Neural cell (in vitro differentiated cells): ENCODE measurements at regions not wholly inside any gene's neighbourhood (a gene's known extent, or its start where the extent isn't known, plus 50 kb on each side); places are given as distances from the start of the nearest gene placed in this dataset.

Experiments used
- H2AFZ ChIP-seq: fragments of 200-600, 300-800 bp; sonication (generic), shearing (Covaris generic); 2 replicates; pipeline ENCODE4 v1.6.0; 2014; ENCODE audit warnings: low read depth, mild to moderate bottlenecking, antibody characterized with exemption, low read length, moderate library complexity
- H3F3A ChIP-seq: fragments of 200-600 bp; shearing (Covaris generic); 2 replicates; pipeline ENCODE4 v1.6.1; 2016; ENCODE audit warnings: mild to moderate bottlenecking, moderate library complexity, mixed read lengths, antibody characterized with exemption, low read length; ENCODE audit not compliant: insufficient read depth, poor library complexity, severe bottlenecking
- H3K27ac ChIP-seq: fragments of 200-600, 300-800 bp; sonication (generic), shearing (Covaris generic); 2 replicates; pipeline ENCODE4 v1.5.1; 2014; ENCODE audit warnings: mild to moderate bottlenecking, low read length, moderate library complexity
- H3K27me3 ChIP-seq: fragments of 300-800, 200-600 bp; sonication (generic), shearing (Covaris generic); 2 replicates; pipeline ENCODE4 v1.6.0; 2014; ENCODE audit warnings: mild to moderate bottlenecking, low read depth, low read length, moderate library complexity; ENCODE audit not compliant: insufficient read depth
- H3K36me3 ChIP-seq: fragments of 300-800, 200-600 bp; sonication (generic), shearing (Covaris generic); 2 replicates; pipeline ENCODE4 v1.5.1; 2014; ENCODE audit warnings: mild to moderate bottlenecking, antibody characterized with exemption, low read length, moderate library complexity; ENCODE audit not compliant: insufficient read depth
- H3K4me2 ChIP-seq: fragments of 300-800, 200-600 bp; sonication (generic), shearing (Covaris generic); 2 replicates; pipeline ENCODE4 v1.6.0; 2014; ENCODE audit warnings: mild to moderate bottlenecking, low read length
- H3K4me3 ChIP-seq: fragments of 300-800, 200-600 bp; sonication (generic), shearing (Covaris generic); 2 replicates; pipeline ENCODE4 v1.5.1; 2014; ENCODE audit warnings: mild to moderate bottlenecking, low read length, moderate library complexity
- H3K79me2 ChIP-seq: fragments of 200-600 bp; shearing (Covaris generic); replicated peaks from 2 replicates; pipeline ENCODE4 v1.6.0; 2014; ENCODE audit warnings: mild to moderate bottlenecking, low read length, moderate library complexity; ENCODE audit not compliant: insufficient read depth
- H3K9ac ChIP-seq: fragments of 300-800, 200-600 bp; sonication (generic), shearing (Covaris generic); 2 replicates; pipeline ENCODE4 v1.6.1; 2016; ENCODE audit warnings: mild to moderate bottlenecking, low read length, mixed read lengths
- H3K9me2 ChIP-seq: fragments of 200-600 bp; shearing (Covaris generic); 2 replicates; pipeline ENCODE4 v1.6.1; 2016; ENCODE audit warnings: mild to moderate bottlenecking, low read length, mixed read lengths; ENCODE audit not compliant: insufficient read depth
- H3K9me3 ChIP-seq: fragments of 200-600, 300-800 bp; sonication (generic), shearing (Covaris generic); 2 replicates; pipeline ENCODE4 v1.6.1; 2016; ENCODE audit warnings: mild to moderate bottlenecking, mixed run types, low read length, moderate library complexity, mixed read lengths
- H4K20me1 ChIP-seq: fragments of 200-600 bp; shearing (Covaris generic); 2 replicates; pipeline ENCODE4 v1.6.1; 2016; ENCODE audit warnings: mild to moderate bottlenecking, mixed run types; ENCODE audit not compliant: insufficient read depth
- CTCF ChIP-seq: fragments of 450-650 bp; IDR thresholded peaks from 2 replicates; pipeline ENCODE4 v1.5.1; 2014; ENCODE audit warnings: antibody characterized with exemption, mild to moderate bottlenecking, moderate library complexity; ENCODE audit not compliant: poor library complexity, severe bottlenecking
- EP300 ChIP-seq: fragments of 450-650 bp; conservative IDR thresholded peaks from 2 replicates; pipeline ENCODE4 v1.6.1; 2014; ENCODE audit warnings: antibody characterized with exemption, mild to moderate bottlenecking, moderate library complexity; ENCODE audit not compliant: poor library complexity, severe bottlenecking
- EZH2 ChIP-seq: fragments of 200-600, 300-800 bp; shearing (Covaris generic), sonication (generic); IDR thresholded peaks from 2 replicates; pipeline ENCODE4 v1.6.1; 2014; ENCODE audit warnings: antibody characterized with exemption, low read length, borderline replicate concordance, mild to moderate bottlenecking; ENCODE audit not compliant: insufficient read depth, poor library complexity, severe bottlenecking
- MXI1 ChIP-seq: fragments of 450-650 bp; conservative IDR thresholded peaks from 2 replicates; pipeline ENCODE4 v1.6.1; 2014; ENCODE audit warnings: antibody characterized with exemption, mild to moderate bottlenecking; ENCODE audit not compliant: poor library complexity, severe bottlenecking
- POLR2AphosphoS5 ChIP-seq: IDR thresholded peaks from 2 replicates; pipeline ENCODE4 v1.6.1; 2012
- RAD21 ChIP-seq: fragments of 450-650 bp; conservative IDR thresholded peaks from 2 replicates; pipeline ENCODE4 v1.6.1; 2014; ENCODE audit warnings: antibody characterized with exemption, mild to moderate bottlenecking, moderate library complexity
- SMC3 ChIP-seq: fragments of 450-650 bp; conservative IDR thresholded peaks from 2 replicates; pipeline ENCODE4 v1.6.1; 2014; ENCODE audit warnings: antibody characterized with exemption, mild to moderate bottlenecking, moderate library complexity; ENCODE audit not compliant: poor library complexity
- TAF1 ChIP-seq: IDR thresholded peaks from 2 replicates; pipeline ENCODE4 v1.6.1; 2012; ENCODE audit warnings: low read depth
- TF ChIP-seq, protein P1 (sequence below): IDR thresholded peaks from 2 replicates; pipeline ENCODE4 v1.6.1; 2012; ENCODE audit warnings: borderline replicate concordance

DNA sequence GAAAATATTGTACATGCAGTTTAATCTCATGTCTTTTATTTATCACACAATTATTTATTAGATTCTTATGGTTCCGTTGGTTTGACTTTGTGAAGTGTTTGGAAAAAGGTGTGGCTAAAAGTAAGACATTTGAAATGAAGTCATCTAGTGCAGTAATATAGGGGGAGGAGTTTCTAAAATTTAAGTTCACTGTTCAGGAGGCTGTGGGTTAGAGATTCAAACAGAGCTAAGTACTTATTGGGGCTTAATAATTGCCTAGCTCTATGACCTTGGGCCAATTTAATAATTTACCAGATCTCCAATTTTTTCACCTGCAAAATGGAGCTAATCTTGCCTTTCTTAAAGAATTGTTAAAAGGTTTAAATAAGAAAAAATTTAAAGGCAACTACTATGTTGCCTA, 144.6 kb downstream of the NDFIP2 start:
- H3K27me3 ChIP-seq: no peaks in the 10 kb centered on the region
- H3K27ac ChIP-seq: no peak overlapping the region
- H4K20me1 ChIP-seq: no peaks in the 10 kb centered on the region
- H3K9me2 ChIP-seq: no peaks in the 10 kb centered on the region
- no peaks in the 10 kb centered on the region for H3K79me2 ChIP-seq
- no peak overlapping the region for H3K4me3 ChIP-seq
- no peak for TF ChIP-seq MXI1
- TF ChIP-seq RAD21: no peak
- TF ChIP-seq TAF1: no peak
- TF ChIP-seq SMC3: no peak
- TF ChIP-seq CTCF: no peak
- TF ChIP-seq, protein P1, sequence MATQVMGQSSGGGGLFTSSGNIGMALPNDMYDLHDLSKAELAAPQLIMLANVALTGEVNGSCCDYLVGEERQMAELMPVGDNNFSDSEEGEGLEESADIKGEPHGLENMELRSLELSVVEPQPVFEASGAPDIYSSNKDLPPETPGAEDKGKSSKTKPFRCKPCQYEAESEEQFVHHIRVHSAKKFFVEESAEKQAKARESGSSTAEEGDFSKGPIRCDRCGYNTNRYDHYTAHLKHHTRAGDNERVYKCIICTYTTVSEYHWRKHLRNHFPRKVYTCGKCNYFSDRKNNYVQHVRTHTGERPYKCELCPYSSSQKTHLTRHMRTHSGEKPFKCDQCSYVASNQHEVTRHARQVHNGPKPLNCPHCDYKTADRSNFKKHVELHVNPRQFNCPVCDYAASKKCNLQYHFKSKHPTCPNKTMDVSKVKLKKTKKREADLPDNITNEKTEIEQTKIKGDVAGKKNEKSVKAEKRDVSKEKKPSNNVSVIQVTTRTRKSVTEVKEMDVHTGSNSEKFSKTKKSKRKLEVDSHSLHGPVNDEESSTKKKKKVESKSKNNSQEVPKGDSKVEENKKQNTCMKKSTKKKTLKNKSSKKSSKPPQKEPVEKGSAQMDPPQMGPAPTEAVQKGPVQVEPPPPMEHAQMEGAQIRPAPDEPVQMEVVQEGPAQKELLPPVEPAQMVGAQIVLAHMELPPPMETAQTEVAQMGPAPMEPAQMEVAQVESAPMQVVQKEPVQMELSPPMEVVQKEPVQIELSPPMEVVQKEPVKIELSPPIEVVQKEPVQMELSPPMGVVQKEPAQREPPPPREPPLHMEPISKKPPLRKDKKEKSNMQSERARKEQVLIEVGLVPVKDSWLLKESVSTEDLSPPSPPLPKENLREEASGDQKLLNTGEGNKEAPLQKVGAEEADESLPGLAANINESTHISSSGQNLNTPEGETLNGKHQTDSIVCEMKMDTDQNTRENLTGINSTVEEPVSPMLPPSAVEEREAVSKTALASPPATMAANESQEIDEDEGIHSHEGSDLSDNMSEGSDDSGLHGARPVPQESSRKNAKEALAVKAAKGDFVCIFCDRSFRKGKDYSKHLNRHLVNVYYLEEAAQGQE: no peak
- no peak for TF ChIP-seq POLR2AphosphoS5
- no peak for TF ChIP-seq EP300
- no peak for TF ChIP-seq EZH2
- no peak overlapping the region for H2AFZ ChIP-seq
- H3K9me3 ChIP-seq: no peaks in the 10 kb centered on the region
- H3K9ac ChIP-seq: no peak overlapping the region
- H3K36me3 ChIP-seq: no peaks in the 10 kb centered on the region
- H3K4me2 ChIP-seq: no peak overlapping the region
- no peaks in the 10 kb centered on the region for H3F3A ChIP-seq

DNA sequence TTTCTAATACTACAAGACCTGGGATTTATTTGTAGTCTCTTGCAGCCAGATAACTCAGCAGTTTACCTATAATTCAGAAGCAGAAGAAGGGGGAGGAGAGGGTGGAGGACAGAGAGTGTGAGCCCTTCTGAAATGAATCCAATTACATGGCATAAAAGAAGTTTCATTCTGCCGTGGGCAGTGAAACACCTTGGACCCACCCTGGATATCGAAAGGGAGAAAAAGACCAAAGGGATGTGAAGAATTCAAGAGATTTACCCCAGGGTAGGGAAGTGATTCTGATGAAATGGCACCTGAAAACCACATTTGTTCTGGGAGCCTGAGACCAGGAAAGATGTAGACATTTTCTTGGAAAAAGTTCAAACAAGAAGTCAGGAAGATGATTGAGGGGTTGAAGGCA, 140.9 kb downstream of the NDFIP2 start:
- no peaks in the 10 kb centered on the region for H3K27me3 ChIP-seq
- H2AFZ ChIP-seq: no peak overlapping the region
- TF ChIP-seq MXI1 (no peak), SMC3 (no peak), EP300 (no peak), POLR2AphosphoS5 (no peak), EZH2 (no peak), TAF1 (no peak)
- TF ChIP-seq, protein P1: no peak
- H3K9me2 ChIP-seq: no peaks in the 10 kb centered on the region
- H3K36me3 ChIP-seq: no peaks in the 10 kb centered on the region
- no peaks in the 10 kb centered on the region for H3K9me3 ChIP-seq
- no peak overlapping the region for H3K27ac ChIP-seq
- H3F3A ChIP-seq: no peaks in the 10 kb centered on the region
- no peaks in the 10 kb centered on the region for H3K79me2 ChIP-seq
- H3K4me3 ChIP-seq: no peak overlapping the region
- H3K4me2 ChIP-seq: no peak overlapping the region
- no peaks in the 10 kb centered on the region for H4K20me1 ChIP-seq
- H3K9ac ChIP-seq: no peak overlapping the region
